SK-N-SH treated with all-trans-retinoic acid at 6 μM for 48 hours (cell line): ENCODE measurements at regions not wholly inside any gene's neighbourhood (a gene's known extent, or its start where the extent isn't known, plus 50 kb on each side); places are given as distances from the start of the nearest gene placed in this dataset.

ENCODE experiments used
- ZFP3 ChIP-seq: fragments of 250-450 bp; sonication (Bioruptor Pico); IDR thresholded peaks from 2 replicates; pipeline ENCODE4 v1.5.0; 2020; ENCODE audit warnings: mild to moderate bottlenecking, moderate library complexity
- TF ChIP-seq, protein P1 (sequence below): fragments of 250-450 bp; sonication (Bioruptor Pico); IDR thresholded peaks from 2 replicates; pipeline ENCODE4 v1.8.0; 2020; ENCODE audit warnings: mild to moderate bottlenecking, moderate library complexity, borderline replicate concordance

DNA sequence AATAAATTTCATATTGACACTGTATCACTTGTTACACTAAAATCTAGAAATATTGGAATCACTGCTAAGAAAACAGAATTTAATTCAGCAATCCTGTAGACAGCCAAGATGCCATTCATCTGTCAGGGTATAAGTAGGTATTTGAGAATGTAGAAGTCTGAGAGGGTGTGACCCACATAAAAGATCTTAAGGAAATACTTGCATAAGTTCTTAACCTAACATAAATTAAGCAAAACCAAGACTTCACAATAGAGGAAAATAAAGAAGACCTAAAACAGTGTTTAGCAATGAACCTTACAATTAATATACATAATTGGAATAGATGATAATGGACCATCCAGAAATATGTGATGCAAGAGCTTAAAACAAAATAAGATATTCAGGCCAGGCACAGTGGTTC, 636.2 kb downstream of the TBC1D4 start:
- no peak for TF ChIP-seq ZFP3 (CRISPR knock-in tag)
- TF ChIP-seq, protein P1, sequence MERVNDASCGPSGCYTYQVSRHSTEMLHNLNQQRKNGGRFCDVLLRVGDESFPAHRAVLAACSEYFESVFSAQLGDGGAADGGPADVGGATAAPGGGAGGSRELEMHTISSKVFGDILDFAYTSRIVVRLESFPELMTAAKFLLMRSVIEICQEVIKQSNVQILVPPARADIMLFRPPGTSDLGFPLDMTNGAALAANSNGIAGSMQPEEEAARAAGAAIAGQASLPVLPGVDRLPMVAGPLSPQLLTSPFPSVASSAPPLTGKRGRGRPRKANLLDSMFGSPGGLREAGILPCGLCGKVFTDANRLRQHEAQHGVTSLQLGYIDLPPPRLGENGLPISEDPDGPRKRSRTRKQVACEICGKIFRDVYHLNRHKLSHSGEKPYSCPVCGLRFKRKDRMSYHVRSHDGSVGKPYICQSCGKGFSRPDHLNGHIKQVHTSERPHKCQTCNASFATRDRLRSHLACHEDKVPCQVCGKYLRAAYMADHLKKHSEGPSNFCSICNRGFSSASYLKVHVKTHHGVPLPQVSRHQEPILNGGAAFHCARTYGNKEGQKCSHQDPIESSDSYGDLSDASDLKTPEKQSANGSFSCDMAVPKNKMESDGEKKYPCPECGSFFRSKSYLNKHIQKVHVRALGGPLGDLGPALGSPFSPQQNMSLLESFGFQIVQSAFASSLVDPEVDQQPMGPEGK (CRISPR knock-in tag) = no peak
